H1 (cell line): ENCODE measurements at regions not wholly inside any gene's neighbourhood (a gene's known extent, or its start where the extent isn't known, plus 50 kb on each side); places are given as distances from the start of the nearest gene placed in this dataset.
A peak's percentile ranks its signal among the peaks of the same experiment; 100 is the strongest.

Source experiments
- CTCF ChIA-PET: fragments of 300-600 bp; sonication (Branson Sonifier 250); formaldehyde crosslinking; loops from one replicate; lab custom pipeline; 2021; ENCODE audit not compliant: partially characterized antibody; lab: Charles Lee
- POLR2A ChIA-PET: fragments of 300-600 bp; sonication (Branson Sonifier 250); formaldehyde crosslinking; loops from one replicate; lab custom pipeline; 2021; ENCODE audit warnings: inconsistent platforms; ENCODE audit not compliant: partially characterized antibody; lab: Charles Lee
- DNase-seq, 2 experiments: peaks; one replicate each; pipeline versions ENCODE4 v3.0.0 to v3.0.0-alpha.2; 2010 to 2022; ENCODE audit warnings: low spot score in 2 of 2, low read depth in 1 of 2, mixed read lengths in 1 of 2
- FAIRE-seq: peaks from 2 replicates; lab custom pipeline; 2011; peaks lifted over from hg19 to GRCh38; lab: Jason Lieb, UNC
- H2AFZ ChIP-seq: 2 replicates; pipeline ENCODE4 v1.8.1; 2012; ENCODE audit warnings: low read length, inconsistent platforms
- H2AK5ac ChIP-seq: 2 replicates; pipeline ENCODE4 v1.6.1; 2013; ENCODE audit warnings: low read depth, low read length
- H2BK120ac ChIP-seq: replicated peaks from 2 replicates; pipeline ENCODE3; 2013; ENCODE audit warnings: low read depth, low read length, inconsistent platforms
- H2BK12ac ChIP-seq: 2 replicates; pipeline ENCODE4 v1.6.1; 2013; ENCODE audit warnings: low read depth, low read length
- H2BK15ac ChIP-seq: 2 replicates; pipeline ENCODE4 v1.6.1; 2013; ENCODE audit warnings: low read length
- H2BK20ac ChIP-seq: 2 replicates; pipeline ENCODE4 v1.6.1; 2013; ENCODE audit warnings: low read length
- H2BK5ac ChIP-seq: 2 replicates; pipeline ENCODE4 v1.6.1; 2013; ENCODE audit warnings: low read depth, low read length
- H3K14ac ChIP-seq: 2 replicates; pipeline ENCODE4 v1.6.1; 2013; ENCODE audit warnings: inconsistent platforms; ENCODE audit not compliant: insufficient read length
- H3K18ac ChIP-seq: 2 replicates; pipeline ENCODE4 v1.6.1; 2013; ENCODE audit warnings: low read length; ENCODE audit errors: extremely low read depth
- H3K23ac ChIP-seq: 2 replicates; pipeline ENCODE4 v1.6.1; 2013; ENCODE audit warnings: inconsistent platforms; ENCODE audit not compliant: insufficient read length
- H3K23me2 ChIP-seq: 2 replicates; pipeline ENCODE4 v1.6.1; 2013; ENCODE audit warnings: low read depth, low read length
- H3K27ac ChIP-seq: 2 replicates; pipeline ENCODE4 v1.6.1; 2011; ENCODE audit warnings: low read depth, low read length, inconsistent platforms
- H3K27me3 ChIP-seq, 4 experiments: replicated peaks in 1 of 4; 1 replicate in 1 of 4; 2 replicates in 3 of 4; pipeline versions ENCODE4 v1.6.1 to v1.8.1; 2011 to 2013; ENCODE audit warnings: low read length in 3 of 4, mild to moderate bottlenecking in 3 of 4, inconsistent platforms in 2 of 4, mixed read lengths in 2 of 4, moderate library complexity in 1 of 4; ENCODE audit not compliant: control insufficient read depth in 3 of 4, insufficient read depth in 3 of 4; ENCODE audit errors: extremely low read depth in 1 of 4
- H3K36me3 ChIP-seq, 4 experiments: 2 replicates each; pipeline versions ENCODE4 v1.6.1 to v1.8.1; 2011 to 2013; ENCODE audit warnings: mild to moderate bottlenecking in 4 of 4, low read length in 3 of 4, moderate library complexity in 2 of 4, control low read depth in 1 of 4, inconsistent platforms in 1 of 4; ENCODE audit not compliant: insufficient read depth in 4 of 4, control insufficient read depth in 2 of 4
- H3K4ac ChIP-seq: replicated peaks from 2 replicates; pipeline ENCODE3; 2013; ENCODE audit warnings: low read length, low read depth, mixed read lengths, inconsistent platforms; ENCODE audit not compliant: insufficient read length
- H3K4me1 ChIP-seq, 4 experiments: replicated peaks in 1 of 4; 1 replicate in 1 of 4; 2 replicates in 3 of 4; pipeline versions ENCODE4 v1.6.1 to v1.8.1; 2011 to 2013; ENCODE audit warnings: low read length in 3 of 4, inconsistent platforms in 2 of 4, mixed read lengths in 1 of 4; ENCODE audit not compliant: insufficient read depth in 4 of 4, control insufficient read depth in 3 of 4
- H3K4me2 ChIP-seq, 2 experiments: 2 replicates each; pipeline versions ENCODE4 v1.6.1 to v1.8.1; 2011 to 2013; ENCODE audit warnings: low read depth in 2 of 2, low read length in 2 of 2, control low read depth in 1 of 2, inconsistent platforms in 1 of 2, mild to moderate bottlenecking in 1 of 2; ENCODE audit not compliant: insufficient read depth in 1 of 2
- H3K4me3 ChIP-seq, 4 experiments: fragments of 200-600, 300-600 bp in 1 of 4; sonication (generic), shearing (Covaris generic), sonication (Bioruptor Twin) in 1 of 4; 2 replicates each; pipeline versions ENCODE4 v1.5.1 to v1.8.1; 2011 to 2016; ENCODE audit warnings: low read length in 4 of 4, low read depth in 3 of 4, control low read depth in 2 of 4, inconsistent platforms in 2 of 4, mild to moderate bottlenecking in 2 of 4, mixed read lengths in 1 of 4, moderate library complexity in 1 of 4; ENCODE audit not compliant: insufficient read depth in 2 of 4; ENCODE audit errors: extremely low read depth in 1 of 4
- H3K56ac ChIP-seq: replicated peaks from 2 replicates; pipeline ENCODE3; 2013; ENCODE audit warnings: low read depth, mild to moderate bottlenecking, mixed read lengths, low read length, inconsistent platforms; ENCODE audit not compliant: insufficient read length
- H3K79me1 ChIP-seq: 2 replicates; pipeline ENCODE4 v1.6.1; 2013; ENCODE audit warnings: low read depth, low read length, control low read depth
- H3K79me2 ChIP-seq, 2 experiments: 2 replicates each; pipeline versions ENCODE4 v1.6.1 to v1.8.1; 2012 to 2013; ENCODE audit warnings: low read length in 2 of 2, mild to moderate bottlenecking in 2 of 2, inconsistent platforms in 1 of 2; ENCODE audit not compliant: insufficient read depth in 2 of 2, control insufficient read depth in 1 of 2
- H3K9ac ChIP-seq, 4 experiments: replicated peaks in 1 of 4; 1 replicate in 1 of 4; 2 replicates in 3 of 4; pipeline versions ENCODE4 v1.6.1 to v1.8.1; 2011 to 2013; ENCODE audit warnings: low read depth in 3 of 4, low read length in 3 of 4, control low read depth in 2 of 4, mild to moderate bottlenecking in 2 of 4, moderate library complexity in 2 of 4, inconsistent platforms in 1 of 4; ENCODE audit errors: extremely low read depth in 1 of 4
- H3K9me3 ChIP-seq, 2 experiments: 2 replicates each; pipeline versions ENCODE4 v1.6.1 to v1.8.1; 2012 to 2013; ENCODE audit warnings: mild to moderate bottlenecking in 2 of 2, moderate library complexity in 2 of 2, control low read depth in 1 of 2, inconsistent platforms in 1 of 2, low read depth in 1 of 2, low read length in 1 of 2, mixed read lengths in 1 of 2; ENCODE audit not compliant: insufficient read depth in 2 of 2
- H4K20me1 ChIP-seq, 2 experiments: replicated peaks in 1 of 2; 2 replicates each; pipeline versions ENCODE3 to v1.8.1; 2011 to 2013; ENCODE audit warnings: inconsistent platforms in 2 of 2, low read length in 2 of 2, mild to moderate bottlenecking in 1 of 2; ENCODE audit not compliant: insufficient read depth in 2 of 2, control insufficient read depth in 1 of 2
- H4K5ac ChIP-seq: 2 replicates; pipeline ENCODE4 v1.6.1; 2013; ENCODE audit warnings: low read length, low read depth, mixed read lengths, inconsistent platforms; ENCODE audit not compliant: insufficient read length
- H4K8ac ChIP-seq: 2 replicates; pipeline ENCODE4 v1.8.0; 2013; ENCODE audit warnings: mild to moderate bottlenecking, moderate library complexity, low read length, inconsistent platforms; ENCODE audit not compliant: insufficient read depth; ENCODE audit errors: extremely low read depth
- H4K91ac ChIP-seq: replicated peaks from 2 replicates; pipeline ENCODE3; 2013; ENCODE audit warnings: low read length, mixed read lengths, inconsistent platforms; ENCODE audit not compliant: insufficient read length
- ATF2 ChIP-seq: IDR thresholded peaks from 2 replicates; pipeline ENCODE4 v1.6.1; 2012; ENCODE audit warnings: low read length, inconsistent platforms
- CBX8 ChIP-seq: fragments of 300-800, 300-1000 bp; sonication (generic); IDR thresholded peaks from 2 replicates; pipeline ENCODE4 v1.7.1; 2016; ENCODE audit warnings: low read depth, low read length, borderline replicate concordance
- CTCF ChIP-seq, 3 experiments: IDR thresholded peaks; 1 replicate in 2 of 3; 2 replicates in 1 of 3; pipeline versions ENCODE4 v1.5.1 to v1.6.1; 2011; ENCODE audit warnings: low read length in 3 of 3, mild to moderate bottlenecking in 3 of 3, inconsistent platforms in 2 of 3, low read depth in 1 of 3, moderate library complexity in 1 of 3; ENCODE audit not compliant: insufficient read depth in 1 of 3; ENCODE audit errors: control extremely low read depth in 1 of 3
- E2F6 ChIP-seq: IDR thresholded peaks from 2 replicates; pipeline ENCODE4 v1.6.1; 2012; ENCODE audit warnings: inconsistent platforms
- MAFK ChIP-seq: IDR thresholded peaks from 2 replicates; pipeline ENCODE4 v1.6.1; 2012; ENCODE audit warnings: low read depth, mild to moderate bottlenecking, improper control_type of control experiment, low read length
- RAD21 ChIP-seq, 2 experiments: IDR thresholded peaks in 1 of 2; conservative IDR thresholded peaks in 1 of 2; 2 replicates each; pipeline ENCODE4 v1.6.1; 2011; ENCODE audit warnings: low read depth in 2 of 2, low read length in 2 of 2, improper control_type of control experiment in 1 of 2, inconsistent platforms in 1 of 2, mild to moderate bottlenecking in 1 of 2, moderate library complexity in 1 of 2
- RBBP5 ChIP-seq: IDR thresholded peaks from 2 replicates; pipeline ENCODE4 v1.7.1; 2012; ENCODE audit warnings: low read depth, mild to moderate bottlenecking, inconsistent platforms, low read length, moderate library complexity, borderline replicate concordance
- ZNF274 ChIP-seq: IDR thresholded peaks from 2 replicates; pipeline ENCODE4 v1.7.0; 2012; ENCODE audit warnings: low read length, borderline replicate concordance; ENCODE audit errors: extremely low read depth
- WGBS, 2 experiments: shearing (Covaris generic) in 1 of 2; methylation state at CpG; one replicate each; pipeline versions ENCODE4 v1.1.6 to v1.1.7; 2013 to 2015; ENCODE audit warnings: low lambda C conversion rate in 2 of 2, mixed read lengths in 2 of 2, inconsistent platforms in 1 of 2, low coverage in 1 of 2, missing lambda C conversion rate in 1 of 2; ENCODE audit not compliant: insufficient replicate concordance in 2 of 2, insufficient coverage in 1 of 2, insufficient read length in 1 of 2; ENCODE audit errors: extremely low coverage in 1 of 2, missing lambda C conversion rate in 1 of 2; 5-methylcytosine and 5-hydroxymethylcytosine counted together

GRCh38 chr7:119320316-119320715 is 952.7 kb upstream of the KCND2 start:
- H2BK5ac ChIP-seq, result no peak overlapping the region
- H3K56ac ChIP-seq, result no peak overlapping the region
- no peaks in the 10 kb centered on the region for H3K79me1 ChIP-seq
- no peak overlapping the region for H3K9ac ChIP-seq
- DNase-seq (no peak), FAIRE-seq (no peak)
- no peak overlapping the region for H2BK15ac ChIP-seq
- no peaks in the 10 kb centered on the region for H3K27me3 ChIP-seq
- H4K8ac ChIP-seq, result no peak overlapping the region
- WGBS, 2 experiments, result 77% methylated on average over 1 of the region's 1 CpG; no CpG with 5 or more reads in 1 of the 2 experiments
- H3K4ac ChIP-seq, result no peak overlapping the region
- no peaks in the 10 kb centered on the region for H3K23me2 ChIP-seq
- H4K5ac ChIP-seq, result no peak overlapping the region
- no peaks in the 10 kb centered on the region for H4K20me1 ChIP-seq
- H3K36me3 ChIP-seq, result no peaks in the 10 kb centered on the region
- no peak overlapping the region for H4K91ac ChIP-seq
- H3K4me3 ChIP-seq, result no peak overlapping the region
- H2BK120ac ChIP-seq, result no peak overlapping the region
- no peak overlapping the region for H2AK5ac ChIP-seq
- no peak overlapping the region for H2BK12ac ChIP-seq
- H2BK20ac ChIP-seq, result no peak overlapping the region
- no peak overlapping the region for H3K18ac ChIP-seq
- H3K14ac ChIP-seq, result no peak overlapping the region
- H3K4me2 ChIP-seq, result no peak overlapping the region
- ChIA-PET CTCF (interaction anchor here (0.6 to 1.5 kb wide), 7 partner anchors 8 to 503 kb away, joined by 3 to 4 read pairs (median 3); no protein-coding TSS in a partner anchor), POLR2A (no interaction called here)
- H3K27ac ChIP-seq, result no peak overlapping the region
- no peaks in the 10 kb centered on the region for H3K4me1 ChIP-seq
- H3K79me2 ChIP-seq, result no peaks in the 10 kb centered on the region
- no peak overlapping the region for H2AFZ ChIP-seq
- H3K23ac ChIP-seq, result no peak overlapping the region
- H3K9me3 ChIP-seq, result no peaks in the 10 kb centered on the region
- TF ChIP-seq ZNF274 (no peak), MAFK (no peak), CTCF (IDR thresholded peaks at IDR 0.05; ENCODE audit: control extremely low read depth in 1 of 3, insufficient read depth in 1 of 3, low read depth in 1 of 3, low read length in 3 of 3) (peak in 1 of 3 experiments; percentile 16; a peak in 1 of 4 replicates), ATF2 (no peak), RBBP5 (no peak), CBX8 (no peak), RAD21 (IDR thresholded peaks at IDR 0.05 in 1 of 2, conservative IDR thresholded peaks at IDR 0.05 in 1 of 2; ENCODE audit: low read depth in 2 of 2, low read length in 2 of 2) (peak in 1 of 2 experiments; percentile 11; a peak in 1 of 4 replicates), E2F6 (no peak)
